VCaP (cell line): ENCODE measurements at regions not wholly inside any gene's neighbourhood (a gene's known extent, or its start where the extent isn't known, plus 50 kb on each side); places are given as distances from the start of the nearest gene placed in this dataset.
A peak's percentile ranks its signal among the peaks of the same experiment; 100 is the strongest.

ENCODE experiments used
- H3K27ac ChIP-seq: fragments of 450-650 bp; 2 replicates; pipeline ENCODE4 v1.5.1; 2017
- TF ChIP-seq, protein P1 (sequence below): fragments of 450-650 bp; conservative IDR thresholded peaks from 2 replicates; pipeline ENCODE4 v1.5.1; 2017; ENCODE audit warnings: mild to moderate bottlenecking, moderate library complexity

GRCh38 chr6:135672256-135672655 lies 174.7 kb upstream of the AHI1 start:
- no peak overlapping the region for H3K27ac ChIP-seq
- TF ChIP-seq, protein P1, sequence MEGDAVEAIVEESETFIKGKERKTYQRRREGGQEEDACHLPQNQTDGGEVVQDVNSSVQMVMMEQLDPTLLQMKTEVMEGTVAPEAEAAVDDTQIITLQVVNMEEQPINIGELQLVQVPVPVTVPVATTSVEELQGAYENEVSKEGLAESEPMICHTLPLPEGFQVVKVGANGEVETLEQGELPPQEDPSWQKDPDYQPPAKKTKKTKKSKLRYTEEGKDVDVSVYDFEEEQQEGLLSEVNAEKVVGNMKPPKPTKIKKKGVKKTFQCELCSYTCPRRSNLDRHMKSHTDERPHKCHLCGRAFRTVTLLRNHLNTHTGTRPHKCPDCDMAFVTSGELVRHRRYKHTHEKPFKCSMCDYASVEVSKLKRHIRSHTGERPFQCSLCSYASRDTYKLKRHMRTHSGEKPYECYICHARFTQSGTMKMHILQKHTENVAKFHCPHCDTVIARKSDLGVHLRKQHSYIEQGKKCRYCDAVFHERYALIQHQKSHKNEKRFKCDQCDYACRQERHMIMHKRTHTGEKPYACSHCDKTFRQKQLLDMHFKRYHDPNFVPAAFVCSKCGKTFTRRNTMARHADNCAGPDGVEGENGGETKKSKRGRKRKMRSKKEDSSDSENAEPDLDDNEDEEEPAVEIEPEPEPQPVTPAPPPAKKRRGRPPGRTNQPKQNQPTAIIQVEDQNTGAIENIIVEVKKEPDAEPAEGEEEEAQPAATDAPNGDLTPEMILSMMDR = no peak

DNA sequence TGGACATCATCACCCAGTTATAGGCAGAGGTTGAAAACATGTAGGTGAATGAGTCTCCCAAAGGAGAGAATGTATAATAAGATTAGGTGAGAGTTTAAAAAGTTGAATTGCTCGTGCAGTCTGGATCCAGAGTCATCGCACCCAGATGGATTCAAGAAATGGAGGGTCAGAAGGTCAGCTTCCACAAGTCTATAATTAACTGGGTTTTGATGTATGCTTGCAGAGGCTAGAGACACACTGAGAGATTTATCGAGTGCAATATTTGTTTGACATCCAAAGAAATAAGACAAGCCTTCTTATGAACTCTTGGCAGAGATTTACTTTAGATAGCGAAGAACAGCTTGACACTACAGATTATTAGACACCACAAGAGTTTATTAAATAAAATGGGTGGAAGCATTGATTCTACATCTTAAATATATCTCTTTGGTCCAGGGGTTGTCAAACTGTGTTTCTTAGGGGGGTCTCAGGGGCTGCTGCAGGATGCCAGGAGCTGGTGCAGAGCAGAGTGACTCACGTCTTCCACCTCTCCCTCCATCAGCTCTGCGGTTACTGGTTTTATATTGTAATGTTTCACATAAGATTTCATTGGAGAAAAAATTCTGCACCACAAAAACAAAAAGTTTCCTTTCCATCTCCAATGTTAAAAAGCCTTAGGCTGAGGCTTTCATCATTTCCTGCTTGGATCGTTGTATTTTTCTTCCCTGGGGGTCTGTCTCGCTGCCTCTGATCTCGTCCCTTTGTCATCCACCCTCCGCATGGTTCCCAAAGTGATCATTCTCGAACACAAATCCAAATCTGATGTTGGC lies 176.2 kb upstream of the AHI1 start:
- no peak overlapping the region for H3K27ac ChIP-seq
- TF ChIP-seq, protein P1 = no peak

DNA sequence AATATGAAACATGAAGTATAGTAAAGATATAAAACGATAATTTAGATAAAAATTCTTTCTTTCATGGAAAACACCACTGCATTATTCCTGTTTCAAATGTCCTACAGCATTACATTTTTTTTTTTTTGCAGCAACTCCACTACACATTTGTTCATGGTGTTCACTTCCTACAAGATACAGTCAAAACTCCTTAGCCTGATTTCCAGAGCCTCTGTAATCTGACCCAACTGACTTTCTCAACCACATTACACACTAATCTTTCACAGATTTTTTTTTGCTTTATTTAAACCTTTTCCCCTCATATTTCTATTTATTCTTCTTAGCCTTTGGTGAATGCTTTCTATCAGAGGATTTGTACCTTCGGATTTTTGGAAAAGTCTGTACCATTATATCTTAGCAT lies 176.5 kb upstream of the PDE7B start:
- H3K27ac ChIP-seq = no peak overlapping the region
- TF ChIP-seq, protein P1 = no peak

GRCh38 chr6:135675862-135676261 lies 175.6 kb upstream of the PDE7B start:
- no peak overlapping the region for H3K27ac ChIP-seq
- TF ChIP-seq, protein P1 = 0 out of 2 replicates have a peak, but pooled peaks have one; percentile 23

- H3K27ac ChIP-seq = no peak overlapping the region
- TF ChIP-seq, protein P1 = no peak
Measured at GRCh38 chr6:135680964-135681913, 170.3 kb upstream of the PDE7B start.

GRCh38 chr6:135686784-135687301 lies 164.7 kb upstream of the PDE7B start:
- TF ChIP-seq, protein P1 = no peak
- peak overlapping the region; percentile 86 for H3K27ac ChIP-seq

DNA sequence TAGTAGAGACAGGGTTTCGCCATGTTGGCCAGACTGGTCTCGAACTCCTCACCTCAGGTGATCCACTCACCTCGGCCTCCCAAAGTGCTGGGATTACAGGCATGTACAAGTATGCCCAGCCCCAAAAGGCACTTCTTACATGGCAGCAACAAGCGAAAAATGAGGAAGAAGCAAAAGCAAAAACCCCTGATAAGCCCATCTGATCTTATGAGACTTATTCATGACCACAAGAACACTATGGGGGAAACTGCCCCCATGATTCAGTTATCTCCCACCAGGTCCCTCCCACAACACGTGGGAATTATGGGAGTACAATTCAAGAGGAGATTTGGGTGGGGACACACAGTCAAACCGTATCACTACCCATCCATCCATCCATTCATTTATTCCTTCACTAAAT lies 163.0 kb upstream of the PDE7B start:
- peak overlapping the region; percentile 86; the same call in 1 of the 2 replicates for H3K27ac ChIP-seq
